Posterior vena cava (tissue), 2 donors: ENCODE measurements at regions not wholly inside any gene's neighbourhood (a gene's known extent, or its start where the extent isn't known, plus 50 kb on each side); places are given as distances from the start of the nearest gene placed in this dataset.

Experiments
- DNase-seq: peaks from one replicate; pipeline ENCODE4 v3.0.0-alpha.2; 2020; ENCODE audit warnings: low spot score
- intact Hi-C, 2 donors: fragments of 100-400 bp; cut with DNase I; formaldehyde crosslinking; loops; one replicate each; pipeline versions ENCODE4 v1.14.1 to v1.14.2; 2022 to 2023
- donor health status: DM: yes; HTN: yes; CAD: no.
- donor health status: DM: yes; HTN: yes; CAD: no.

- intact Hi-C loops = no loop called here
- no peak for DNase-seq
Observed at GRCh38 chr14:83779266-83779665, 1750.7 kb upstream of the FLRT2 start.

GRCh38 chr14:83780321-83780720, 1749.6 kb upstream of the FLRT2 start:
- DNase-seq = no peak
- intact Hi-C loops = no loop called here

- intact Hi-C loops = no loop called here
- no peak for DNase-seq
Observed at GRCh38 chr14:83798421-83798820, 1731.5 kb upstream of the FLRT2 start.

- intact Hi-C loops = no loop called here
- DNase-seq = no peak
Observed at GRCh38 chr14:83799233-83799632, 1730.7 kb upstream of the FLRT2 start.

GRCh38 chr14:83814896-83815295, 1715.0 kb upstream of the FLRT2 start:
- intact Hi-C loops = no loop called here
- no peak for DNase-seq

GRCh38 chr14:83816761-83817160, 1713.2 kb upstream of the FLRT2 start:
- intact Hi-C loops = no loop called here
- DNase-seq = no peak

GRCh38 chr14:83825843-83826242, 1704.1 kb upstream of the FLRT2 start:
- DNase-seq = no peak
- intact Hi-C loops = no loop called here

GRCh38 chr14:83826838-83827237, 1703.1 kb upstream of the FLRT2 start:
- intact Hi-C loops = no loop called here
- DNase-seq = no peak

- DNase-seq = no peak
- intact Hi-C loops = no loop called here
Observed at GRCh38 chr14:83827383-83827782, 1702.6 kb upstream of the FLRT2 start.

GRCh38 chr14:83828406-83828805, 1701.5 kb upstream of the FLRT2 start:
- no peak for DNase-seq
- intact Hi-C loops = no loop called here

- intact Hi-C loops = no loop called here
- DNase-seq = no peak
Observed at GRCh38 chr14:83830316-83830715, 1699.6 kb upstream of the FLRT2 start.

GRCh38 chr14:83838226-83838625, 1691.7 kb upstream of the FLRT2 start:
- intact Hi-C loops = no loop called here
- DNase-seq = no peak

- DNase-seq = no peak
- intact Hi-C loops = no loop called here
Observed at GRCh38 chr14:83842547-83842946, 1687.4 kb upstream of the FLRT2 start.

GRCh38 chr14:83847102-83847501, 1682.8 kb upstream of the FLRT2 start:
- DNase-seq = no peak
- intact Hi-C loops = no loop called here

GRCh38 chr14:83850092-83850491, 1679.9 kb upstream of the FLRT2 start:
- DNase-seq = no peak
- intact Hi-C loops = no loop called here

GRCh38 chr14:83856334-83856733, 1673.6 kb upstream of the FLRT2 start:
- intact Hi-C loops = no loop called here
- no peak for DNase-seq

- no peak for DNase-seq
- intact Hi-C loops = no loop called here
Observed at GRCh38 chr14:83860631-83861155, 1669.3 kb upstream of the FLRT2 start.

- no peak for DNase-seq
- intact Hi-C loops = no loop called here
Observed at GRCh38 chr14:83863042-83863774, 1666.7 kb upstream of the FLRT2 start.

GRCh38 chr14:83864106-83864505, 1665.8 kb upstream of the FLRT2 start:
- no peak for DNase-seq
- intact Hi-C loops = no loop called here

- intact Hi-C loops = no loop called here
- no peak for DNase-seq
Observed at GRCh38 chr14:83867566-83868225, 1662.2 kb upstream of the FLRT2 start.
